OCI-LY7 (cell line): ENCODE measurements at regions not wholly inside any gene's neighbourhood (a gene's known extent, or its start where the extent isn't known, plus 50 kb on each side); places are given as distances from the start of the nearest gene placed in this dataset.

Experiments
- EZH2phosphoT487 ChIP-seq: fragments of 200-600 bp; sonication (generic); IDR thresholded peaks from 2 replicates; pipeline ENCODE4 v1.6.1; 2018; ENCODE audit warnings: low read depth, borderline replicate concordance, mild to moderate bottlenecking, mixed run types, antibody characterized with exemption, low read length, moderate library complexity, mixed read lengths
- TF ChIP-seq, protein P1 (sequence below): fragments of 200-600 bp; sonication (generic); conservative IDR thresholded peaks from 2 replicates; pipeline ENCODE4 v1.5.1; 2014; ENCODE audit warnings: mild to moderate bottlenecking, antibody characterized with exemption, low read length, moderate library complexity, mixed read lengths

DNA sequence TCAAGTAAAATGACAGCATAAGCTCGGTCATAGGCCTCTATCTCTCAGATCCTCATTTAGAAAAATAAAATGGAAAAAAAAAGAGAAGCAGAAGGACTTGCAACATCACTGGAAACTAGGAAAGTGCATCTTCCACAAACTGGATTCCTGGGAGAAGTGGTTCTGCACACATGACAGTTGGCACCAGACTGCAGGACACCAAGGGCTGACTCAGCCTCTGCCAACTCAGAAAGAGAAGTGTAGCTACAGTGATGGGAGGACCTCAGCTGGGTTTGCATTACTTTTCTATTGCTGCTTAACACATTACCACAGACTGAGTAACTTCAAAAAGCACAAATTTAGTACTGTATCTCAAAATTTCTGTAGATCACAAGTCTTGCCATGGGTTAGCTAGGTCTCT lies 409.5 kb upstream of the GCFC2 start:
- TF ChIP-seq EZH2phosphoT487 = no peak
- TF ChIP-seq, protein P1, sequence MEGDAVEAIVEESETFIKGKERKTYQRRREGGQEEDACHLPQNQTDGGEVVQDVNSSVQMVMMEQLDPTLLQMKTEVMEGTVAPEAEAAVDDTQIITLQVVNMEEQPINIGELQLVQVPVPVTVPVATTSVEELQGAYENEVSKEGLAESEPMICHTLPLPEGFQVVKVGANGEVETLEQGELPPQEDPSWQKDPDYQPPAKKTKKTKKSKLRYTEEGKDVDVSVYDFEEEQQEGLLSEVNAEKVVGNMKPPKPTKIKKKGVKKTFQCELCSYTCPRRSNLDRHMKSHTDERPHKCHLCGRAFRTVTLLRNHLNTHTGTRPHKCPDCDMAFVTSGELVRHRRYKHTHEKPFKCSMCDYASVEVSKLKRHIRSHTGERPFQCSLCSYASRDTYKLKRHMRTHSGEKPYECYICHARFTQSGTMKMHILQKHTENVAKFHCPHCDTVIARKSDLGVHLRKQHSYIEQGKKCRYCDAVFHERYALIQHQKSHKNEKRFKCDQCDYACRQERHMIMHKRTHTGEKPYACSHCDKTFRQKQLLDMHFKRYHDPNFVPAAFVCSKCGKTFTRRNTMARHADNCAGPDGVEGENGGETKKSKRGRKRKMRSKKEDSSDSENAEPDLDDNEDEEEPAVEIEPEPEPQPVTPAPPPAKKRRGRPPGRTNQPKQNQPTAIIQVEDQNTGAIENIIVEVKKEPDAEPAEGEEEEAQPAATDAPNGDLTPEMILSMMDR = no peak
